ENCODE measurements at regions not wholly inside any gene's neighbourhood (a gene's known extent, or its start where the extent isn't known, plus 50 kb on each side); places are given as distances from the start of the nearest gene placed in this dataset.

- no peak overlapping the region for H3K4me3 ChIP-seq (ENCODE audit: low read depth, low read length)
- TF ChIP-seq, protein P1, sequence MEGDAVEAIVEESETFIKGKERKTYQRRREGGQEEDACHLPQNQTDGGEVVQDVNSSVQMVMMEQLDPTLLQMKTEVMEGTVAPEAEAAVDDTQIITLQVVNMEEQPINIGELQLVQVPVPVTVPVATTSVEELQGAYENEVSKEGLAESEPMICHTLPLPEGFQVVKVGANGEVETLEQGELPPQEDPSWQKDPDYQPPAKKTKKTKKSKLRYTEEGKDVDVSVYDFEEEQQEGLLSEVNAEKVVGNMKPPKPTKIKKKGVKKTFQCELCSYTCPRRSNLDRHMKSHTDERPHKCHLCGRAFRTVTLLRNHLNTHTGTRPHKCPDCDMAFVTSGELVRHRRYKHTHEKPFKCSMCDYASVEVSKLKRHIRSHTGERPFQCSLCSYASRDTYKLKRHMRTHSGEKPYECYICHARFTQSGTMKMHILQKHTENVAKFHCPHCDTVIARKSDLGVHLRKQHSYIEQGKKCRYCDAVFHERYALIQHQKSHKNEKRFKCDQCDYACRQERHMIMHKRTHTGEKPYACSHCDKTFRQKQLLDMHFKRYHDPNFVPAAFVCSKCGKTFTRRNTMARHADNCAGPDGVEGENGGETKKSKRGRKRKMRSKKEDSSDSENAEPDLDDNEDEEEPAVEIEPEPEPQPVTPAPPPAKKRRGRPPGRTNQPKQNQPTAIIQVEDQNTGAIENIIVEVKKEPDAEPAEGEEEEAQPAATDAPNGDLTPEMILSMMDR (IDR thresholded peaks at IDR 0.05; ENCODE audit: low read depth, low read length), result no peak
These were observed 400.5 kb upstream of the PCDH9 start for GRCh38 chr13:67630640-67631039.

DNA sequence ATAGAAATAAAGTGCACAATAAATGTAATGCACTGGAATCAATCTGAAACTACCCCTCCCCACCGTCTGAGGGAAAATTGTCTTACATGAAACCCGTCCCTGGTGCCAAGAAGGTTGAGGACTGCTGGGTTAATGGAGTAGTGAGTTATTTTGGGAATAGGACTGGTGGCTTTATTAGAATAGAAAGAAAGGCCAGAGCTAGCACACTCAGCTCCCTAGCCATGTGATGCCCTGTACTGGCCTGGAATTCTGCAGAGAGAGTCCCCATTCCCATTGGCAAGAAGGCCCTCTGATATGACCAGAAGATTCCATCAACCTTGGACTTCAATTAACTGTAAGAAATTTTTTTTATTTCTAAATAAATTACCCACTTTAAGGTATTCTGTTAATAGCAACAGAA, 393.5 kb upstream of the PCDH9 start:
- H3K4me3 ChIP-seq (ENCODE audit: low read depth, low read length), result no peak overlapping the region
- TF ChIP-seq, protein P1 (IDR thresholded peaks at IDR 0.05; ENCODE audit: low read depth, low read length), result no peak

DNA sequence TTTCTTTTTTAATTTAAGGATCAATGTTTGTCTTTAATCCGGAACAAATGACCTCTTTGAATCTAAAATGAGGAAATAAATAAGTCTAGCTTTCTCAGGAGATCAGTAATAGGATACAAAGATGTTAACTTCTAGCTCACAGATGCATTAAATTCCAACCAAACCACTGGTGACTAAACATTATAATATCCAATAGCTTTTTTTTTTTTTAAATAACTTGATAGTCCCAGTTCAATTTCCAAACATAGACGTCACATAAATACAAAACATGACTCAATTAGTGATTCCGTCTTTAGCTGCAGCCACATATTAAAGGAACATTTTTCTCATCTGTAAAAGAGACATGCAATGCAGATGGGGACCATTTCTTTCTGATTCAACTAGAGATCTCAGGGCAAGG, 390.5 kb upstream of the PCDH9 start:
- TF ChIP-seq, protein P1 (IDR thresholded peaks at IDR 0.05; ENCODE audit: low read depth, low read length), result no peak
- H3K4me3 ChIP-seq (ENCODE audit: low read depth, low read length), result no peak overlapping the region

DNA sequence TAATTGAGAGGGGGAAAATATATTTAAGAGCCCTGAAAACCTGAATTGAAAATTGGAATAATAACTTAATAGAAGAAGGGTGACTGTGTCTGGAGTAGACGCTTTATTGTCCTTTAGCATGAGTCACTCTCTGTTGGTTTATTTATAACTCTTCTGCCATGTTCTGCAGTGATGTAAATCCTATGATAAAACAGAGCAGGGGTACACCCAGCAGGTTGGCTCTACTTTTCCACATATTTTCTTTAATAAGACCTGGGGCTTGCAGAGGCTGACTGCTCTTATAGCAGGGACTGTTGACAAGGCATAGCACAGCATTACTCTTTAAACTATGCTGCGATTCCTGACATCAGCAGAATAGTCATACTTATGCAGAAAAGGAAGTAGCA, 389.9 kb upstream of the PCDH9 start:
- 0 out of 2 replicates have a peak overlapping the region, but pooled peaks have one; percentile 5 for H3K4me3 ChIP-seq (ENCODE audit: low read depth, low read length)
- TF ChIP-seq, protein P1 (IDR thresholded peaks at IDR 0.05; ENCODE audit: low read depth, low read length), result no peak

DNA sequence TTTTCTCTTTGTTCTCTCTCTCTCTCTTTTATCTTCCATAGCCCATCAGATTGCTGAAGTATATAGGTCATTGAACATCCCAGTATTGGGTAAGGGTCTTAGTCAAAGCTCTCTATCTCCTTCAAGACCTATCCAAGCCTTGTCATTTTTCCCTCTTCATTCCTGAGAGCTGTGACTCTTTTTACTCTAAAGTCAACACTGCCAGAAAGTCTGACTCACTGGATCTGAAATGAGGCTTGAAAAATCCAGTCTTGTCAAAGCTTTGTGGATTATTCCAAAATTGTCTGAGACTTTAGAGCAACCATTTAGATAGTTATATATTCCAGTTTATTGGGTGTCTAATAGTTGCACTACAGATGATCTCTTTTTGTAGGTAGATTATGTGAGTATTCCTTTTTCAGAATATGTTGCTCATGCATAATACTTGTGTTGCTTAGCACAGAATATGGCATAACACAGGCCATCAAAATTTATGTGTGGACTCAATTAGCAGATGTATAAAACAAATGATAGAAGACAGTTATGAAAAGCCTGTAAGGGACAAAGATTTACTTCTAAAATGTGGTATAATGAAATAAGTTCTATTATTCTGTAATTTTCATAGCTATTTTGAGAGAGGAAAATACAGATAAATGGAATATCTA, 389.3 kb upstream of the PCDH9 start:
- no peak overlapping the region for H3K4me3 ChIP-seq (ENCODE audit: low read depth, low read length)
- TF ChIP-seq, protein P1 (IDR thresholded peaks at IDR 0.05; ENCODE audit: low read depth, low read length), result no peak

- no peak overlapping the region for H3K4me3 ChIP-seq (ENCODE audit: low read depth, low read length)
- TF ChIP-seq, protein P1 (IDR thresholded peaks at IDR 0.05; ENCODE audit: low read depth, low read length), result no peak
These were observed 384.4 kb upstream of the PCDH9 start for GRCh38 chr13:67614579-67614978.

GRCh38 chr13:67614013-67614412, 383.9 kb upstream of the PCDH9 start:
- TF ChIP-seq, protein P1 (IDR thresholded peaks at IDR 0.05; ENCODE audit: low read depth, low read length), result no peak
- no peak overlapping the region for H3K4me3 ChIP-seq (ENCODE audit: low read depth, low read length)

All from WI38 (cell line).